GM23338 (cell line): ENCODE measurements at regions not wholly inside any gene's neighbourhood (a gene's known extent, or its start where the extent isn't known, plus 50 kb on each side); places are given as distances from the start of the nearest gene placed in this dataset.

ENCODE experiments used
- ATAC-seq: fragments of 200-7000 bp; cut with Tn5 transposase; 3 replicates; pipeline ENCODE4 v1.9.1; 2020
- DNase-seq: peaks from one replicate; pipeline ENCODE4 v3.0.0-alpha.2; 2015; ENCODE audit warnings: low spot score
- H2AFZ ChIP-seq: fragments of 200-600 bp; sonication (generic); 2 replicates; pipeline ENCODE4 v1.8.0; 2016; ENCODE audit warnings: antibody characterized with exemption, mild to moderate bottlenecking, moderate library complexity
- H3F3A ChIP-seq: fragments of 200-600 bp; sonication (generic); replicated peaks from 2 replicates; pipeline ENCODE4 v1.8.0; 2017; ENCODE audit warnings: antibody characterized with exemption, mixed run types, low read depth
- H3K27ac ChIP-seq: fragments of 200-600 bp; sonication (generic); 2 replicates; pipeline ENCODE4 v1.6.1; 2016; ENCODE audit warnings: low read depth
- H3K27me3 ChIP-seq: fragments of 200-600 bp; sonication (generic); 2 replicates; pipeline ENCODE4 v1.8.0; 2016; ENCODE audit warnings: mild to moderate bottlenecking, mixed run types, moderate library complexity; ENCODE audit not compliant: insufficient read depth
- H3K36me3 ChIP-seq: fragments of 200-600 bp; sonication (generic); 2 replicates; pipeline ENCODE4 v1.8.0; 2016; ENCODE audit warnings: mild to moderate bottlenecking; ENCODE audit not compliant: insufficient read depth
- H3K4me1 ChIP-seq: fragments of 200-600 bp; sonication (generic); 2 replicates; pipeline ENCODE4 v1.8.0; 2016; ENCODE audit warnings: mild to moderate bottlenecking, moderate library complexity; ENCODE audit not compliant: insufficient read depth
- H3K4me2 ChIP-seq: fragments of 200-600 bp; sonication (generic); 2 replicates; pipeline ENCODE4 v1.7.1; 2017; ENCODE audit warnings: mixed run types
- H3K4me3 ChIP-seq: fragments of 200-600 bp; sonication (generic); 2 replicates; pipeline ENCODE4 v1.6.1; 2016; ENCODE audit warnings: mixed run types
- H3K79me2 ChIP-seq: fragments of 200-600 bp; sonication (generic); replicated peaks from 2 replicates; pipeline ENCODE4 v1.8.0; 2017; ENCODE audit warnings: mild to moderate bottlenecking; ENCODE audit not compliant: insufficient read depth
- H3K9me2 ChIP-seq: fragments of 200-600 bp; sonication (generic); 2 replicates; pipeline ENCODE4 v1.8.0; 2017; ENCODE audit not compliant: insufficient read depth
- H4K20me1 ChIP-seq: fragments of 200-600 bp; sonication (generic); replicated peaks from 2 replicates; pipeline ENCODE4 v1.8.0; 2017; ENCODE audit warnings: mild to moderate bottlenecking; ENCODE audit not compliant: insufficient read depth
- H3K27ac Mint-ChIP-seq: 2 replicates; pipeline ENCODE4 v1.8.0; 2020; ENCODE audit warnings: inconsistent platforms, mild to moderate bottlenecking, moderate library complexity, mixed read lengths
- H3K27me3 Mint-ChIP-seq: 3 replicates; pipeline ENCODE4 v1.8.0; 2022; ENCODE audit warnings: low read depth, mild to moderate bottlenecking, moderate library complexity, mixed read lengths, inconsistent platforms; ENCODE audit not compliant: insufficient read depth, poor library complexity
- H3K36me3 Mint-ChIP-seq: 3 replicates; pipeline ENCODE4 v1.8.0; 2021; ENCODE audit warnings: low read depth, mild to moderate bottlenecking, inconsistent platforms, moderate library complexity, mixed read lengths
- H3K4me1 Mint-ChIP-seq: 3 replicates; pipeline ENCODE4 v1.8.0; 2020; ENCODE audit warnings: mild to moderate bottlenecking, inconsistent platforms, mixed read lengths
- H3K4me3 Mint-ChIP-seq: 3 replicates; pipeline ENCODE4 v1.8.0; 2021; ENCODE audit warnings: moderate library complexity, mild to moderate bottlenecking, inconsistent platforms, mixed read lengths
- H3K9me3 Mint-ChIP-seq: 3 replicates; pipeline ENCODE4 v1.8.0; 2020; ENCODE audit warnings: moderate library complexity, mild to moderate bottlenecking, inconsistent platforms, mixed read lengths
- CREB1 ChIP-seq: fragments of 250-450 bp; sonication (Bioruptor Pico); IDR thresholded peaks from 2 replicates; pipeline ENCODE4 v1.5.0; 2020; ENCODE audit warnings: low read depth, mild to moderate bottlenecking, moderate library complexity
- CTCF ChIP-seq, 2 experiments: fragments of 200-600 bp in 1 of 2; sonication (generic) in 1 of 2; conservative IDR thresholded peaks; 2 replicates each; pipeline versions ENCODE4 v1.5.1 to v1.6.1; 2016 to 2017; ENCODE audit warnings: antibody characterized with exemption in 2 of 2, low read depth in 2 of 2, mild to moderate bottlenecking in 2 of 2, moderate library complexity in 1 of 2
- ETS1 ChIP-seq: IDR thresholded peaks from 2 replicates; pipeline ENCODE4 v1.6.1; 2016; ENCODE audit warnings: antibody characterized with exemption
- EZH2 ChIP-seq: fragments of 200-600 bp; sonication (generic); IDR thresholded peaks from one replicate; pipeline ENCODE4 v1.8.0; 2017; ENCODE audit warnings: antibody characterized with exemption, mild to moderate bottlenecking, low read depth; ENCODE audit not compliant: unreplicated experiment
- JUNB ChIP-seq: IDR thresholded peaks from one replicate; pipeline ENCODE4 v1.6.1; 2016; ENCODE audit warnings: antibody characterized with exemption; ENCODE audit not compliant: unreplicated experiment
- NANOG ChIP-seq: IDR thresholded peaks from 2 replicates; pipeline ENCODE4 v1.6.1; 2016; ENCODE audit warnings: antibody characterized with exemption, borderline replicate concordance
- POLR2AphosphoS5 ChIP-seq: IDR thresholded peaks from 2 replicates; pipeline ENCODE4 v1.6.1; 2016; ENCODE audit warnings: antibody characterized with exemption, low read depth
- REST ChIP-seq: IDR thresholded peaks from one replicate; pipeline ENCODE4 v1.6.1; 2018; ENCODE audit warnings: antibody characterized with exemption; ENCODE audit not compliant: unreplicated experiment
- STAT1 ChIP-seq: IDR thresholded peaks from one replicate; pipeline ENCODE4 v1.6.1; 2016; ENCODE audit warnings: antibody characterized with exemption; ENCODE audit not compliant: unreplicated experiment
- ZNF114 ChIP-seq: fragments of 250-450 bp; sonication (Bioruptor Pico); IDR thresholded peaks from 2 replicates; pipeline ENCODE4 v1.5.0; 2020; ENCODE audit warnings: mild to moderate bottlenecking, moderate library complexity
- ZNF331 ChIP-seq: fragments of 250-450 bp; sonication (Bioruptor Pico); IDR thresholded peaks from 2 replicates; pipeline ENCODE4 v1.5.0; 2020; ENCODE audit warnings: low read depth, mild to moderate bottlenecking, moderate library complexity
- ZNF462 ChIP-seq: fragments of 250-450 bp; sonication (Bioruptor Pico); IDR thresholded peaks from 2 replicates; pipeline ENCODE4 v1.5.0; 2020; ENCODE audit warnings: mild to moderate bottlenecking, moderate library complexity

GRCh38 chr7:91568138-91568537 is 303.9 kb downstream of the FZD1 start:
- H3K36me3 Mint-ChIP-seq: no peaks in the 10 kb centered on the region
- no peak overlapping the region for H2AFZ ChIP-seq
- H3F3A ChIP-seq: no peaks in the 10 kb centered on the region
- H3K9me2 ChIP-seq: 0 out of 2 replicates have a peak, but pooled peaks cover 3% of the 10 kb centered on the region
- H3K27me3 Mint-ChIP-seq: peaks cover 2% of the 10 kb centered on the region
- no peak overlapping the region for H3K4me3 ChIP-seq
- peaks cover 3% of the 10 kb centered on the region for H3K4me1 ChIP-seq
- ATAC-seq (no peak), DNase-seq (no peak)
- no peak overlapping the region for H3K27ac Mint-ChIP-seq
- no peaks in the 10 kb centered on the region for H3K79me2 ChIP-seq
- H3K36me3 ChIP-seq: no peaks in the 10 kb centered on the region
- H3K27me3 ChIP-seq: no peaks in the 10 kb centered on the region
- no peak overlapping the region for H3K4me3 Mint-ChIP-seq
- TF ChIP-seq NANOG: no peak
- no peak for TF ChIP-seq ZNF462 (CRISPR knock-in tag)
- no peak for TF ChIP-seq CTCF (conservative IDR thresholded peaks at IDR 0.05; ENCODE audit: low read depth in 2 of 2)
- TF ChIP-seq POLR2AphosphoS5: no peak
- no peak for TF ChIP-seq CREB1 (CRISPR knock-in tag)
- no peak for TF ChIP-seq JUNB
- no peak for TF ChIP-seq ETS1
- TF ChIP-seq EZH2: no peak
- no peak for TF ChIP-seq ZNF331 (CRISPR knock-in tag)
- no peak for TF ChIP-seq REST
- TF ChIP-seq STAT1: no peak
- TF ChIP-seq ZNF114 (CRISPR knock-in tag): no peak
- peaks cover 26% of the 10 kb centered on the region; the same call in 2 of the 3 replicates for H3K4me1 Mint-ChIP-seq
- no peak overlapping the region for H3K4me2 ChIP-seq
- H3K9me3 Mint-ChIP-seq: no peaks in the 10 kb centered on the region
- no peaks in the 10 kb centered on the region for H4K20me1 ChIP-seq
- H3K27ac ChIP-seq: no peak overlapping the region
